Activated CD4-positive, alpha-beta T cell treated with anti-CD3 and anti-CD28 coated beads, Interleukin-10, Interleukin-2, amounts not matched to agents 100 ng/mL and 50 ng/mL, durations not matched to agents 16 hours and 8 hours (primary cell): ENCODE measurements at regions not wholly inside any gene's neighbourhood (a gene's known extent, or its start where the extent isn't known, plus 50 kb on each side); places are given as distances from the start of the nearest gene placed in this dataset.

Experiments
- DNase-seq: peaks from one replicate; pipeline ENCODE4 v3.0.0-alpha.2; 2020

GRCh38 chr3:70789878-70790277, 477.4 kb upstream of the MDFIC2 start:
- DNase-seq, result no peak

GRCh38 chr3:70780790-70781189, 468.4 kb upstream of the MDFIC2 start:
- no peak for DNase-seq

- DNase-seq, result no peak
Measured at GRCh38 chr3:70779296-70779695, 466.9 kb upstream of the MDFIC2 start.

- DNase-seq, result no peak
Measured at GRCh38 chr3:70776081-70776480, 463.6 kb upstream of the MDFIC2 start.

- no peak for DNase-seq
Measured at GRCh38 chr3:70775257-70775656, 462.8 kb upstream of the MDFIC2 start.

GRCh38 chr3:70774641-70775040, 462.2 kb upstream of the MDFIC2 start:
- DNase-seq, result no peak

GRCh38 chr3:70771426-70772147, 459.1 kb upstream of the MDFIC2 start:
- DNase-seq, result peak; percentile 53

GRCh38 chr3:70770650-70771049, 458.2 kb upstream of the MDFIC2 start:
- no peak for DNase-seq

- no peak for DNase-seq
Measured at GRCh38 chr3:70766301-70766700, 453.9 kb upstream of the MDFIC2 start.

- DNase-seq, result no peak
Measured at GRCh38 chr3:70763894-70764293, 451.5 kb upstream of the MDFIC2 start.

- no peak for DNase-seq
Measured at GRCh38 chr3:70757658-70758057, 445.2 kb upstream of the MDFIC2 start.

GRCh38 chr3:70755526-70755925, 443.1 kb upstream of the MDFIC2 start:
- no peak for DNase-seq

- DNase-seq, result no peak
Measured at GRCh38 chr3:70754314-70754713, 441.9 kb upstream of the MDFIC2 start.

GRCh38 chr3:70753572-70753971, 441.1 kb upstream of the MDFIC2 start:
- no peak for DNase-seq

GRCh38 chr3:70752051-70752450, 439.6 kb upstream of the MDFIC2 start:
- DNase-seq, result no peak

- no peak for DNase-seq
Measured at GRCh38 chr3:70749122-70749521, 436.7 kb upstream of the MDFIC2 start.

- no peak for DNase-seq
Measured at GRCh38 chr3:70748593-70748992, 436.2 kb upstream of the MDFIC2 start.

- DNase-seq, result no peak
Measured at GRCh38 chr3:70747847-70748246, 435.4 kb upstream of the MDFIC2 start.

- DNase-seq, result no peak
Measured at GRCh38 chr3:70744536-70744935, 432.1 kb upstream of the MDFIC2 start.

- no peak for DNase-seq
Measured at GRCh38 chr3:70743754-70744153, 431.3 kb upstream of the MDFIC2 start.

- DNase-seq, result no peak
Measured at GRCh38 chr3:70742081-70742480, 429.6 kb upstream of the MDFIC2 start.

- DNase-seq, result no peak
Measured at GRCh38 chr3:70740872-70741271, 428.4 kb upstream of the MDFIC2 start.

- no peak for DNase-seq
Measured at GRCh38 chr3:70740071-70740470, 427.6 kb upstream of the MDFIC2 start.

- no peak for DNase-seq
Measured at GRCh38 chr3:70738291-70738681, 425.8 kb upstream of the MDFIC2 start.

- no peak for DNase-seq
Measured at GRCh38 chr3:70737666-70738290, 425.3 kb upstream of the MDFIC2 start.
